ENCODE measurements at regions not wholly inside any gene's neighbourhood (a gene's known extent, or its start where the extent isn't known, plus 50 kb on each side); places are given as distances from the start of the nearest gene placed in this dataset.

DNA sequence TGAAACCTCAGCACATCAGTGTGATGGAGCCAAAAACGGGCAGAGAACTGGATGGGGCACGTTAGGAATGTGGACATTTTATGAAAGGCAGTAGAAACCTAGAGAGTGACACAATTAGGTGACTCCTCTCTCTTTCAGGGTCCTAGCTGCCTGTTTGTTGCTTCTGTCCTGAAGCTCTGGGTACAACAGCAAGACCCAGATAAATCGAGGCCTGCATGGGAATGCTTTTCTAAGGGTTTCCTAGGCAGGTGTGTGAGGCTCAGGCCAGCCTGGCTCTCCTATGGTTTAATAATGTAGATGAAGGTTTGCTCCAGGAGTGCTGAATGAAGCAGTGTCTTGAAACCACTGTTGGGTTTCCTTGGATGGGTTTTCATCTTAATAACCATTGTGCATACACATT is 517.1 kb upstream of the RAB6C start:
- no peak overlapping the region for H3K4me3 ChIP-seq (ENCODE audit: insufficient read depth, low read depth, low read length, poor library complexity, severe bottlenecking)
- H3K36me3 ChIP-seq (ENCODE audit: control insufficient read depth, insufficient read depth, low read length) = no peaks in the 10 kb centered on the region
- no peaks in the 10 kb centered on the region for H3K27me3 ChIP-seq (replicated peaks; ENCODE audit: control insufficient read depth, insufficient read depth, low read length, poor library complexity, severe bottlenecking)
- DNase-seq = no peak
- no peak overlapping the region for H3K27ac ChIP-seq (ENCODE audit: insufficient read depth, low read length, poor library complexity, severe bottlenecking)
- no peaks in the 10 kb centered on the region for H3K4me1 ChIP-seq (ENCODE audit: control insufficient read depth, insufficient read depth, low read length, poor library complexity, severe bottlenecking)
- H3K9me3 ChIP-seq (ENCODE audit: control insufficient read depth, low read length) = no peaks in the 10 kb centered on the region

DNA sequence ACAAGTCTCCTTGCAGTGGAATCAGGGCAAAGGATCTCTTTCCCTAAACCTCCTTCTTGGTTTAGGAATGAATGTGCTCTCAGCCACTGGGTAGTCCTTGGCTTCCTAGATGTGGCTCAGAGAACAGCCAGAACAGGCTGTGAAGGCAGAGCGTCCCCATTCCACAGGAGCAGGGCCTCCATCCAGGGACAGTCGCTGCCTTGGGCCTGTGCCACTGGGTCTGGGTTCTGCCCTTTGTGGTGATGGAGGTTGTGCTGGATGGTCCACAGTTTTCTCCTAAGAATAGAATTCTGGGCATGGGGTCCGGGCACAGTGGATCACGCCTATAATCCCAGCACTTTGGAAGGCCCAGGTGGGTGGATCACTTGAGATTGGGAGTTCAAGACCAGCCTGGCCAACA is 516.5 kb upstream of the RAB6C start:
- Histone ChIP-seq H3K27ac (ENCODE audit: insufficient read depth, low read length, poor library complexity, severe bottlenecking) (no peak overlapping the region), H3K27me3 (replicated peaks; ENCODE audit: control insufficient read depth, insufficient read depth, low read length, poor library complexity, severe bottlenecking) (no peaks in the 10 kb centered on the region), H3K4me3 (ENCODE audit: insufficient read depth, low read depth, low read length, poor library complexity, severe bottlenecking) (no peak overlapping the region), H3K36me3 (ENCODE audit: control insufficient read depth, insufficient read depth, low read length) (no peaks in the 10 kb centered on the region), H3K9me3 (ENCODE audit: control insufficient read depth, low read length) (no peaks in the 10 kb centered on the region), H3K4me1 (ENCODE audit: control insufficient read depth, insufficient read depth, low read length, poor library complexity, severe bottlenecking) (no peaks in the 10 kb centered on the region)
- no peak for DNase-seq

GRCh38 chr2:129464036-129464435 is 515.4 kb upstream of the RAB6C start:
- Histone ChIP-seq H3K4me3 (ENCODE audit: insufficient read depth, low read depth, low read length, poor library complexity, severe bottlenecking) (no peak overlapping the region), H3K27ac (ENCODE audit: insufficient read depth, low read length, poor library complexity, severe bottlenecking) (no peak overlapping the region), H3K27me3 (replicated peaks; ENCODE audit: control insufficient read depth, insufficient read depth, low read length, poor library complexity, severe bottlenecking) (no peaks in the 10 kb centered on the region), H3K36me3 (ENCODE audit: control insufficient read depth, insufficient read depth, low read length) (no peaks in the 10 kb centered on the region), H3K4me1 (ENCODE audit: control insufficient read depth, insufficient read depth, low read length, poor library complexity, severe bottlenecking) (no peaks in the 10 kb centered on the region), H3K9me3 (ENCODE audit: control insufficient read depth, low read length) (no peaks in the 10 kb centered on the region)
- DNase-seq = no peak

DNA sequence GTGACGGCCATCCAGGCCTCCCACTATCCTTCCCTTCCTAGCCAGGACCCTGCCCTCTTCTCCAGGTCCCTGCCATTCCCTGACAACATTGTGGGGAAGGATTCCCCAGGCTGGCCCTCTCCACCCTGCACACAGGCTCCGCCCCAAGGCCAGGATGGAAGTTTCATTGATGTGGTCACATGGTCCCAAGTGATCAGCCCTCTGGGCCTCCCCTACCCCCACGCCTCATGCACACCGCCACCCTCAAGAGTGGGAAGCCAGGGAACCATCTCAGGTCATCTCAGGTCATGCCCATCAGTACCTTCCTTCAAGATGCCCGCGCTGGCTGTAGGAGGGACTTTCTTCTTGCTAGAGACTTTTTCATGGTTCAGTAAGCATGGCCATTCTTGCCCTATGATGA is 514.8 kb upstream of the RAB6C start:
- H3K9me3 ChIP-seq (ENCODE audit: control insufficient read depth, low read length) = no peaks in the 10 kb centered on the region

DNA sequence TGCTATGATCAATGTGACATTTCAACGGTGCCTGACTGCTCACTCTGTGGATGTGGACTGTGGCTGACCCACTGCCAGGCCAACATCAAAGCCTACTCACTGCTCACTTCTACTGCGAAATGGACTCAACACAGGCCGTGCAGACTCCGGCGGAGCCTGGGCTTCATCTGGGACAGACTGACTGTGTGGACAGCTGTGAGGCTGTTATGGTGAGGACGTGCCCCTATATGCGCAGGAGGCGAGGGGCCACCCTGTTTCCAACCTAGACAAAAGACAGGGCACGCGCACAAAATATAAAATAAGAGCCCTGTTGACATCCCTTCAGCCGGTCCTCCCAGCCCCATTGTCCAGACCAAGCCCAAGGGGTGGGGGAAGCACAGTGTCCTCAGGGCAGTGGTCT is 514.4 kb upstream of the RAB6C start:
- H3K4me1 ChIP-seq (ENCODE audit: control insufficient read depth, insufficient read depth, low read length, poor library complexity, severe bottlenecking) = no peaks in the 10 kb centered on the region
- no peak for DNase-seq
- H3K36me3 ChIP-seq (ENCODE audit: control insufficient read depth, insufficient read depth, low read length) = no peaks in the 10 kb centered on the region
- H3K4me3 ChIP-seq (ENCODE audit: insufficient read depth, low read depth, low read length, poor library complexity, severe bottlenecking) = no peak overlapping the region
- H3K27me3 ChIP-seq (replicated peaks; ENCODE audit: control insufficient read depth, insufficient read depth, low read length, poor library complexity, severe bottlenecking) = no peaks in the 10 kb centered on the region
- no peaks in the 10 kb centered on the region for H3K9me3 ChIP-seq (ENCODE audit: control insufficient read depth, low read length)
- no peak overlapping the region for H3K27ac ChIP-seq (ENCODE audit: insufficient read depth, low read length, poor library complexity, severe bottlenecking)

More for the DNA sequence above, 514.8 kb upstream of the RAB6C start:
- H3K27me3 ChIP-seq (replicated peaks; ENCODE audit: control insufficient read depth, insufficient read depth, low read length, poor library complexity, severe bottlenecking) = no peaks in the 10 kb centered on the region
- no peak overlapping the region for H3K27ac ChIP-seq (ENCODE audit: insufficient read depth, low read length, poor library complexity, severe bottlenecking)
- no peaks in the 10 kb centered on the region for H3K4me1 ChIP-seq (ENCODE audit: control insufficient read depth, insufficient read depth, low read length, poor library complexity, severe bottlenecking)
- no peak overlapping the region for H3K4me3 ChIP-seq (ENCODE audit: insufficient read depth, low read depth, low read length, poor library complexity, severe bottlenecking)
- no peaks in the 10 kb centered on the region for H3K36me3 ChIP-seq (ENCODE audit: control insufficient read depth, insufficient read depth, low read length)
- DNase-seq = no peak

GRCh38 chr2:129466389-129466788 is 513.1 kb upstream of the RAB6C start:
- Histone ChIP-seq H3K36me3 (ENCODE audit: control insufficient read depth, insufficient read depth, low read length) (no peaks in the 10 kb centered on the region), H3K4me3 (ENCODE audit: insufficient read depth, low read depth, low read length, poor library complexity, severe bottlenecking) (no peak overlapping the region), H3K4me1 (ENCODE audit: control insufficient read depth, insufficient read depth, low read length, poor library complexity, severe bottlenecking) (no peaks in the 10 kb centered on the region), H3K9me3 (ENCODE audit: control insufficient read depth, low read length) (no peaks in the 10 kb centered on the region), H3K27ac (ENCODE audit: insufficient read depth, low read length, poor library complexity, severe bottlenecking) (no peak overlapping the region), H3K27me3 (replicated peaks; ENCODE audit: control insufficient read depth, insufficient read depth, low read length, poor library complexity, severe bottlenecking) (no peaks in the 10 kb centered on the region)
- no peak for DNase-seq

DNA sequence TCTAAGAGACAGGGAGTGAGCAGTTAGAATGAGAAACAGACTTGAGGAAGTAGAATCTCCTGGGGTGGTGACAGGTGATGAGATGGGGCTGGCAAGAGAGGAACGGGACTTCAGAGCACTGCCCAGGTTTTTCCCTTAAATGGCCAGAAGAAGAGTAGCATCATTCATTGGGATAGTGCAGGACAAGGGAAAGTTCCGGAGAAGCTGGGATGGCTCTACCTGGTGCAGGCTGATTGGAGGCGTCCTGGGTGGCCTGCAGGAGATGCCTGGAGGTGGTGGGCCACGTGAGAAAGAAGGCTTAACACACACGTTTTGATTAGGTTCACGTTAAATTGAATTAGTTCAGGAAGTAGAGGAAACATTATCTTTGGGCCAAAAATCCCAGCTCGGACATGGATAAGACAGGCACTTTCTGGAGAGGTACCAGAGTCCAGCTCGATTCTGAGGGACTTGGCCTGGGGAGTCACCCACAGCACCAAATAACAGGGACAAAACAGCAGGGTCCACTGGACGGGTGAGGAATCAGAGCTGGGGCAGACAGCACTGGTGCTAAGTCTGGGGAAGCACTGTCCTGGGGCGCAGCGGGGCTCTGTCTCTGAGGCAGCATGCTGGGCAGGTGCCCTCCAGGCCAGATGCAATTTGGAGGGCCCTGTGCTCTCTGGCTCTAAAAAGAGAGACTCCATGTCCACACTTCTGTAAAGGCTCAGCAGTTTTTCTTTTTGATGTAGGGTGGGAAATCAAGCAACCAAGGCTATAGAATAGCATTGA is 512.3 kb upstream of the RAB6C start:
- H3K36me3 ChIP-seq (ENCODE audit: control insufficient read depth, insufficient read depth, low read length) = no peaks in the 10 kb centered on the region
- DNase-seq = no peak
- H3K9me3 ChIP-seq (ENCODE audit: control insufficient read depth, low read length) = no peaks in the 10 kb centered on the region
- no peaks in the 10 kb centered on the region for H3K27me3 ChIP-seq (replicated peaks; ENCODE audit: control insufficient read depth, insufficient read depth, low read length, poor library complexity, severe bottlenecking)
- H3K27ac ChIP-seq (ENCODE audit: insufficient read depth, low read length, poor library complexity, severe bottlenecking) = no peak overlapping the region
- no peaks in the 10 kb centered on the region for H3K4me1 ChIP-seq (ENCODE audit: control insufficient read depth, insufficient read depth, low read length, poor library complexity, severe bottlenecking)
- no peak overlapping the region for H3K4me3 ChIP-seq (ENCODE audit: insufficient read depth, low read depth, low read length, poor library complexity, severe bottlenecking)

DNA sequence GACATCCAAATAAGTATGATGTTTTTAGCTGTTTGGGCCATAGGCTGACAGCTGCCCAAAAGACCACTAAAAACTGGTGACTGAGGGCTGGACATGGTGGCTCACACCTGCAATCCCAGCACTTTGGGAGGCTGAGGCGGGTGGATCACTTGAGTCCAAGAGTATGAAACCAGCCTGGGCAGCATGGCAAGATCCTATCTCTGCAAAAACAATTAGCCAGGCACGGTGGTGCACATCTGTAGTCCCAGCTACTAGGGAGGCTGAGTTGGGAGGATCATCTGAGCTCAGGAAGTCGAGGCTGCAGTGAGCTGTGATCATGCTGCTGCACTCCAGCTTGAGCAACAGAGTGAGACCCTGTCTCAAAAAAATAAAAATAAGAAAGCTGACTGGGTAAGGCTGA is 511.5 kb upstream of the RAB6C start:
- DNase-seq = no peak
- Histone ChIP-seq H3K4me3 (ENCODE audit: insufficient read depth, low read depth, low read length, poor library complexity, severe bottlenecking) (no peak overlapping the region), H3K27me3 (replicated peaks; ENCODE audit: control insufficient read depth, insufficient read depth, low read length, poor library complexity, severe bottlenecking) (no peaks in the 10 kb centered on the region), H3K9me3 (ENCODE audit: control insufficient read depth, low read length) (no peaks in the 10 kb centered on the region), H3K4me1 (ENCODE audit: control insufficient read depth, insufficient read depth, low read length, poor library complexity, severe bottlenecking) (no peaks in the 10 kb centered on the region), H3K36me3 (ENCODE audit: control insufficient read depth, insufficient read depth, low read length) (no peaks in the 10 kb centered on the region), H3K27ac (ENCODE audit: insufficient read depth, low read length, poor library complexity, severe bottlenecking) (no peak overlapping the region)

- Histone ChIP-seq H3K27me3 (replicated peaks; ENCODE audit: control insufficient read depth, insufficient read depth, low read length, poor library complexity, severe bottlenecking) (no peaks in the 10 kb centered on the region), H3K36me3 (ENCODE audit: control insufficient read depth, insufficient read depth, low read length) (no peaks in the 10 kb centered on the region), H3K4me1 (ENCODE audit: control insufficient read depth, insufficient read depth, low read length, poor library complexity, severe bottlenecking) (no peaks in the 10 kb centered on the region), H3K4me3 (ENCODE audit: insufficient read depth, low read depth, low read length, poor library complexity, severe bottlenecking) (no peak overlapping the region), H3K9me3 (ENCODE audit: control insufficient read depth, low read length) (no peaks in the 10 kb centered on the region), H3K27ac (ENCODE audit: insufficient read depth, low read length, poor library complexity, severe bottlenecking) (no peak overlapping the region)
- DNase-seq = no peak
Observed at GRCh38 chr2:129468879-129469278, 510.6 kb upstream of the RAB6C start.

DNA sequence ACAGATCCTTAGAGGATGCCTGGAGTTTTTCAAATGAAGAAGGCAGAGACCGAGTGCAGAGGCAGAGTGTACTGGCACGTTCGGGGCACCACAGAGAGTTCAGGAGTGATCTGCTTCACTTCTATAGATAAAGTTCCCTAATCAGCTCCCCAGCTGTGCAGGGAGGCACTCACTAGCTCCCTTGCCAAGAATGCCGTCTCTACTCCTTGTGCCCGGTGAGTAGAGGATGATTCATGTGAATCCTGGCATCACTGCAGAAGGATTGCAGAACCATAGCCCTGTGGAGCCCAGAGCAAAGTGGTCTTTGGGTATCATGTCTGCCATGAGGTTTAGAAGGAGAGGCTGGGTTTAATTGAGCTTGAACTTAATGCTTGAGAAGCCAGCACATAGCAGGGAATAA is 510.1 kb upstream of the RAB6C start:
- Histone ChIP-seq H3K36me3 (ENCODE audit: control insufficient read depth, insufficient read depth, low read length) (no peaks in the 10 kb centered on the region), H3K27ac (ENCODE audit: insufficient read depth, low read length, poor library complexity, severe bottlenecking) (no peak overlapping the region), H3K9me3 (ENCODE audit: control insufficient read depth, low read length) (no peaks in the 10 kb centered on the region), H3K27me3 (replicated peaks; ENCODE audit: control insufficient read depth, insufficient read depth, low read length, poor library complexity, severe bottlenecking) (no peaks in the 10 kb centered on the region), H3K4me1 (ENCODE audit: control insufficient read depth, insufficient read depth, low read length, poor library complexity, severe bottlenecking) (no peaks in the 10 kb centered on the region), H3K4me3 (ENCODE audit: insufficient read depth, low read depth, low read length, poor library complexity, severe bottlenecking) (no peak overlapping the region)
- no peak for DNase-seq
